Mammary epithelial cell (primary cell): ENCODE measurements at regions not wholly inside any gene's neighbourhood (a gene's known extent, or its start where the extent isn't known, plus 50 kb on each side); places are given as distances from the start of the nearest gene placed in this dataset.

Experiments used
- EZH2 ChIP-seq: IDR thresholded peaks from 2 replicates; pipeline ENCODE4 v1.6.1; 2012; ENCODE audit warnings: low read length, inconsistent platforms, borderline replicate concordance
- TF ChIP-seq, protein P1 (sequence below), 2 donors: IDR thresholded peaks in 1 of 2; conservative IDR thresholded peaks in 1 of 2; 2 replicates each; pipeline ENCODE4 v1.5.1; 2011 to 2012; ENCODE audit warnings: inconsistent platforms in 2 of 2, low read length in 2 of 2, mild to moderate bottlenecking in 2 of 2, control low read depth in 1 of 2, low read depth in 1 of 2; ENCODE audit not compliant: insufficient read depth in 1 of 2; ENCODE audit errors: extremely low read depth in 1 of 2

DNA sequence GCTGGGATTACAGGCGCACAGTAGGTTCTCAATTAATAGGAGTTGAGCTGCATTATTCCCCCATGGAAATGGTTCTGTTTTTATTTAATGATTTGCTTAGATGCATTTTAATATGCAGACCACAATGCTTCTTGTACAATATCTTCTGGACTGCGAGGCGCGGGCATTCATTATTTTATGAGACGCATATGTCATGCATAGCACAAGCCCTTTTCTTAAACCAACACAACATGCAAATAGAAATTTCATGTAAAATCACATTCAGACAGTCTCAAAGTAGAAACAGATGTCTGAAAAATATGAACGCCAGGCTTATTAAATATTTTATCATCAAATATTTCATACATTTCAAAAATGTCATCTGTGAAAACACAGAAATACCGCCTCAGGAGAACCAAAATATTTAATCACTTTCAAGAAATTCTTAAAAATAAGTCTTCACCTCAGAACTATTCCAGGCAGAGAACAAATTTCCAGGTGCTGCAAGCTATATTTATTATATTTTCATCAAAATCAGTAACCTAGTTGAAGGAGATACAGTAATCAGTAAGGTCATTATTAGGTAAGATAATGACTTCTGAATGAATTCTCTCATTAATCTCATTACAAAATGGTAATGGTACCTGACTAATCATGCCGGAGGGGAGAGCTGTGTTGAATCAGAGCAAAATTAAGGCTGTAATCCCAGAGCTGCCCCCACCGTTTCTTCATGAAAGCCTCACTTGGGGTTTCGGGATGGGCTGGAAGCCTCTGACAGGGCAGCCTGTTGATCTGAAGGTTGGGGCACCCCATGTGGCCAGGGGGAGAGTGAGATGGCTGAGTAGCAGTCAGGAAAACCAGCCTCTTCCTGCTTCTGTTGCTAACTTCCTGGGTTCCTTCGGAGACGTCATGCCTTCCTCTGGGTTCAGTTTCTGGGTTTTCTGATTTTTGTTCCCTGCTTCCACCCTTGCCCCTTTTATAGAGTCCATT, 133.9 kb upstream of the ZNF618 start:
- no peak for TF ChIP-seq EZH2
- TF ChIP-seq, protein P1, sequence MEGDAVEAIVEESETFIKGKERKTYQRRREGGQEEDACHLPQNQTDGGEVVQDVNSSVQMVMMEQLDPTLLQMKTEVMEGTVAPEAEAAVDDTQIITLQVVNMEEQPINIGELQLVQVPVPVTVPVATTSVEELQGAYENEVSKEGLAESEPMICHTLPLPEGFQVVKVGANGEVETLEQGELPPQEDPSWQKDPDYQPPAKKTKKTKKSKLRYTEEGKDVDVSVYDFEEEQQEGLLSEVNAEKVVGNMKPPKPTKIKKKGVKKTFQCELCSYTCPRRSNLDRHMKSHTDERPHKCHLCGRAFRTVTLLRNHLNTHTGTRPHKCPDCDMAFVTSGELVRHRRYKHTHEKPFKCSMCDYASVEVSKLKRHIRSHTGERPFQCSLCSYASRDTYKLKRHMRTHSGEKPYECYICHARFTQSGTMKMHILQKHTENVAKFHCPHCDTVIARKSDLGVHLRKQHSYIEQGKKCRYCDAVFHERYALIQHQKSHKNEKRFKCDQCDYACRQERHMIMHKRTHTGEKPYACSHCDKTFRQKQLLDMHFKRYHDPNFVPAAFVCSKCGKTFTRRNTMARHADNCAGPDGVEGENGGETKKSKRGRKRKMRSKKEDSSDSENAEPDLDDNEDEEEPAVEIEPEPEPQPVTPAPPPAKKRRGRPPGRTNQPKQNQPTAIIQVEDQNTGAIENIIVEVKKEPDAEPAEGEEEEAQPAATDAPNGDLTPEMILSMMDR (conservative IDR thresholded peaks at IDR 0.05 in 1 of 2, IDR thresholded peaks at IDR 0.05 in 1 of 2; ENCODE audit: extremely low read depth in 1 of 2, insufficient read depth in 1 of 2, low read depth in 1 of 2, low read length in 2 of 2): no peak
